CD4-positive, alpha-beta memory T cell (primary cell): ENCODE measurements at regions not wholly inside any gene's neighbourhood (a gene's known extent, or its start where the extent isn't known, plus 50 kb on each side); places are given as distances from the start of the nearest gene placed in this dataset.

Experiments
- CTCF ChIA-PET: fragments of 350-600 bp; sonication (Branson Sonifier 250); formaldehyde crosslinking; loops from one replicate; lab custom pipeline; 2021; ENCODE audit warnings: inconsistent platforms; ENCODE audit not compliant: partially characterized antibody; lab: Charles Lee
- POLR2A ChIA-PET: fragments of 350-600 bp; sonication (Branson Sonifier 250); formaldehyde crosslinking; loops from one replicate; lab custom pipeline; 2021; ENCODE audit not compliant: partially characterized antibody; lab: Charles Lee
- DNase-seq, 5 donors: peaks; one replicate each; pipeline versions ENCODE4 v3.0.0 to v3.0.0-alpha.2; 2020 to 2022; ENCODE audit warnings: mixed read lengths in 1 of 5
- H3K27ac ChIP-seq: one replicate; pipeline ENCODE4 v1.7.0; 2013; ENCODE audit warnings: low read depth, low read length
- H3K27me3 ChIP-seq: 2 replicates; pipeline ENCODE4 v1.7.0; 2013; ENCODE audit warnings: mild to moderate bottlenecking, low read length, moderate library complexity; ENCODE audit not compliant: insufficient read depth
- H3K36me3 ChIP-seq: 2 replicates; pipeline ENCODE4 v1.7.0; 2013; ENCODE audit warnings: mild to moderate bottlenecking, low read length, moderate library complexity; ENCODE audit not compliant: insufficient read depth
- H3K4me1 ChIP-seq: 2 replicates; pipeline ENCODE4 v1.7.0; 2013; ENCODE audit warnings: mild to moderate bottlenecking, low read length, moderate library complexity; ENCODE audit not compliant: insufficient read depth
- H3K4me3 ChIP-seq, 2 donors: one replicate each; pipeline ENCODE4 v1.7.0; 2013; ENCODE audit warnings: low read length in 2 of 2, mild to moderate bottlenecking in 1 of 2
- H3K9me3 ChIP-seq, 2 donors: one replicate each; pipeline ENCODE4 v1.7.0; 2013; ENCODE audit warnings: low read length in 2 of 2, control low read depth in 1 of 2; ENCODE audit not compliant: control insufficient read depth in 1 of 2
- H3K27ac Mint-ChIP-seq, 7 donors: one replicate each; pipeline ENCODE4 v1.8.0; 2020 to 2021; ENCODE audit warnings: mixed read lengths in 7 of 7, mild to moderate bottlenecking in 6 of 7, inconsistent platforms in 3 of 7, moderate library complexity in 3 of 7
- H3K27me3 Mint-ChIP-seq, 2 donors: one replicate each; pipeline ENCODE4 v1.8.0; 2020 to 2021; ENCODE audit warnings: mixed read lengths in 2 of 2
- H3K36me3 Mint-ChIP-seq, 2 donors: one replicate each; pipeline ENCODE4 v1.8.0; 2020 to 2021; ENCODE audit warnings: mixed read lengths in 2 of 2, inconsistent platforms in 1 of 2, mild to moderate bottlenecking in 1 of 2
- H3K4me1 Mint-ChIP-seq, 4 donors: one replicate each; pipeline ENCODE4 v1.8.0; 2020 to 2021; ENCODE audit warnings: mixed read lengths in 4 of 4, mild to moderate bottlenecking in 1 of 4
- H3K4me3 Mint-ChIP-seq, 8 donors: one replicate each; pipeline ENCODE4 v1.8.0; 2020 to 2021; ENCODE audit warnings: mixed read lengths in 8 of 8, mild to moderate bottlenecking in 7 of 8, moderate library complexity in 6 of 8, inconsistent platforms in 3 of 8
- H3K9me3 Mint-ChIP-seq, 8 donors: one replicate each; pipeline ENCODE4 v1.8.0; 2020 to 2021; ENCODE audit warnings: mixed read lengths in 8 of 8, mild to moderate bottlenecking in 5 of 8, inconsistent platforms in 3 of 8, moderate library complexity in 1 of 8
- intact Hi-C: fragments of 100-400 bp; cut with micrococcal nuclease; formaldehyde crosslinking; loops from one replicate; pipeline ENCODE4 v1.15.1; 2023

- no peak overlapping the region for H3K27ac Mint-ChIP-seq
- DNase-seq: no peak
- no peaks in the 10 kb centered on the region for H3K27me3 ChIP-seq
- no peak overlapping the region for H3K4me3 Mint-ChIP-seq
- peaks cover 1 to 6% of the 10 kb centered on the region in 2 donors for H3K36me3 Mint-ChIP-seq
- intact Hi-C loops: no loop called here
- peaks cover 0 to 14% (median 11%) of the 10 kb centered on the region in 8 donors for H3K9me3 Mint-ChIP-seq
- H3K4me1 Mint-ChIP-seq: peaks cover 0 to 1% (median 0%) of the 10 kb centered on the region in 4 donors
- POLR2A ChIA-PET: interaction anchor here (0.6 kb wide), 1 partner anchor 112 kb away, joined by 4 read pairs; no protein-coding TSS in a partner anchor
- CTCF ChIA-PET: no interaction called here
- no peaks in the 10 kb centered on the region for H3K9me3 ChIP-seq
- H3K4me3 ChIP-seq: no peak overlapping the region
- H3K27ac ChIP-seq: no peak overlapping the region
- H3K27me3 Mint-ChIP-seq: peaks cover 13 to 17% of the 10 kb centered on the region in 2 donors
- no peaks in the 10 kb centered on the region for H3K36me3 ChIP-seq
- no peaks in the 10 kb centered on the region for H3K4me1 ChIP-seq
Observed at GRCh38 chr6:148677594-148678476, 69.0 kb upstream of the UST start.

GRCh38 chr6:148678682-148679081, 68.1 kb upstream of the UST start:
- H3K27me3 Mint-ChIP-seq: peaks cover 10 to 17% of the 10 kb centered on the region in 2 donors
- ChIA-PET CTCF (no interaction called here), POLR2A (interaction anchor here (0.6 kb wide), 1 partner anchor 111 kb away, joined by 4 read pairs; no protein-coding TSS in a partner anchor)
- H3K27me3 ChIP-seq: no peaks in the 10 kb centered on the region
- H3K9me3 Mint-ChIP-seq: peaks cover 0 to 7% (median 4%) of the 10 kb centered on the region in 8 donors
- H3K36me3 ChIP-seq: no peaks in the 10 kb centered on the region
- H3K27ac ChIP-seq: no peak overlapping the region
- H3K9me3 ChIP-seq: no peaks in the 10 kb centered on the region
- H3K4me3 ChIP-seq: no peak overlapping the region
- peaks cover 0 to 5% (median 2%) of the 10 kb centered on the region in 4 donors for H3K4me1 Mint-ChIP-seq
- H3K4me1 ChIP-seq: no peaks in the 10 kb centered on the region
- no peak overlapping the region for H3K27ac Mint-ChIP-seq
- no peak overlapping the region for H3K4me3 Mint-ChIP-seq
- peaks cover 0 to 6% of the 10 kb centered on the region in 2 donors for H3K36me3 Mint-ChIP-seq
- intact Hi-C loops: no loop called here
- no peak for DNase-seq

- Histone ChIP-seq H3K4me1 (no peaks in the 10 kb centered on the region), H3K4me3 (no peak overlapping the region), H3K36me3 (no peaks in the 10 kb centered on the region), H3K9me3 (no peaks in the 10 kb centered on the region), H3K27ac (no peak overlapping the region), H3K27me3 (no peaks in the 10 kb centered on the region)
- CTCF ChIA-PET: no interaction called here
- Mint-ChIP-seq H3K36me3 (peaks cover 0 to 6% of the 10 kb centered on the region in 2 donors), H3K9me3 (peaks cover 0 to 5% (median 0%) of the 10 kb centered on the region in 8 donors), H3K4me1 (peaks cover 0 to 5% (median 2%) of the 10 kb centered on the region in 4 donors), H3K27me3 (peaks cover 6 to 10% of the 10 kb centered on the region in 2 donors), H3K4me3 (no peak overlapping the region), H3K27ac (no peak overlapping the region)
- POLR2A ChIA-PET: no interaction called here
- intact Hi-C loops: no loop called here
- DNase-seq: no peak
Observed at GRCh38 chr6:148681666-148682065, 65.2 kb upstream of the UST start.

GRCh38 chr6:148682252-148682651, 64.6 kb upstream of the UST start:
- Mint-ChIP-seq H3K9me3 (peaks cover 0 to 4% (median 0%) of the 10 kb centered on the region in 8 donors), H3K4me3 (no peak overlapping the region), H3K4me1 (peaks cover 0 to 5% (median 2%) of the 10 kb centered on the region in 4 donors), H3K27me3 (peaks cover 7 to 10% of the 10 kb centered on the region in 2 donors), H3K36me3 (peaks cover 0 to 5% of the 10 kb centered on the region in 2 donors), H3K27ac (no peak overlapping the region)
- intact Hi-C loops: no loop called here
- ChIA-PET POLR2A (no interaction called here), CTCF (interaction anchor here (1.3 kb wide), 1 partner anchor 8 kb away, joined by 4 read pairs; no protein-coding TSS in a partner anchor)
- no peak for DNase-seq
- Histone ChIP-seq H3K27me3 (no peaks in the 10 kb centered on the region), H3K4me1 (no peaks in the 10 kb centered on the region), H3K9me3 (no peaks in the 10 kb centered on the region), H3K4me3 (no peak overlapping the region), H3K36me3 (no peaks in the 10 kb centered on the region), H3K27ac (no peak overlapping the region)

GRCh38 chr6:148682990-148683389, 63.8 kb upstream of the UST start:
- Histone ChIP-seq H3K27me3 (no peaks in the 10 kb centered on the region), H3K4me1 (no peaks in the 10 kb centered on the region), H3K4me3 (no peak overlapping the region), H3K27ac (no peak overlapping the region), H3K36me3 (no peaks in the 10 kb centered on the region), H3K9me3 (no peaks in the 10 kb centered on the region)
- no peaks in the 10 kb centered on the region for H3K36me3 Mint-ChIP-seq
- peaks cover 0 to 4% (median 0%) of the 10 kb centered on the region in 8 donors for H3K9me3 Mint-ChIP-seq
- DNase-seq: no peak
- H3K27me3 Mint-ChIP-seq: peaks cover 5 to 9% of the 10 kb centered on the region in 2 donors
- intact Hi-C loops: no loop called here
- peaks cover 0 to 5% (median 2%) of the 10 kb centered on the region in 4 donors for H3K4me1 Mint-ChIP-seq
- CTCF ChIA-PET: interaction anchor here (1.3 kb wide), 1 partner anchor 9 kb away, joined by 4 read pairs; no protein-coding TSS in a partner anchor
- H3K4me3 Mint-ChIP-seq: no peak overlapping the region
- POLR2A ChIA-PET: no interaction called here
- no peak overlapping the region for H3K27ac Mint-ChIP-seq

- no peaks in the 10 kb centered on the region for H3K36me3 Mint-ChIP-seq
- Histone ChIP-seq H3K9me3 (no peaks in the 10 kb centered on the region), H3K36me3 (no peaks in the 10 kb centered on the region), H3K4me1 (no peaks in the 10 kb centered on the region), H3K4me3 (no peak overlapping the region), H3K27ac (no peak overlapping the region), H3K27me3 (no peaks in the 10 kb centered on the region)
- H3K4me1 Mint-ChIP-seq: no peaks in the 10 kb centered on the region
- H3K9me3 Mint-ChIP-seq: no peaks in the 10 kb centered on the region
- CTCF ChIA-PET: no interaction called here
- H3K27ac Mint-ChIP-seq: no peak overlapping the region
- POLR2A ChIA-PET: no interaction called here
- peaks cover 0 to 2% of the 10 kb centered on the region in 2 donors for H3K27me3 Mint-ChIP-seq
- H3K4me3 Mint-ChIP-seq: no peak overlapping the region
- no peak for DNase-seq
- intact Hi-C loops: no loop called here
Observed at GRCh38 chr6:148689168-148689567, 57.7 kb upstream of the UST start.

- H3K27ac ChIP-seq: no peak overlapping the region
- H3K27me3 ChIP-seq: no peaks in the 10 kb centered on the region
- no peak overlapping the region for H3K27ac Mint-ChIP-seq
- H3K4me3 Mint-ChIP-seq: no peak overlapping the region
- H3K4me1 Mint-ChIP-seq: no peaks in the 10 kb centered on the region
- DNase-seq: no peak
- H3K36me3 Mint-ChIP-seq: no peaks in the 10 kb centered on the region
- no peaks in the 10 kb centered on the region for H3K36me3 ChIP-seq
- no peak overlapping the region for H3K4me3 ChIP-seq
- intact Hi-C loops: no loop called here
- H3K9me3 ChIP-seq: no peaks in the 10 kb centered on the region
- H3K4me1 ChIP-seq: no peaks in the 10 kb centered on the region
- ChIA-PET CTCF (no interaction called here), POLR2A (no interaction called here)
- H3K9me3 Mint-ChIP-seq: no peaks in the 10 kb centered on the region
- H3K27me3 Mint-ChIP-seq: no peaks in the 10 kb centered on the region
Observed at GRCh38 chr6:148693882-148694484, 52.8 kb upstream of the UST start.
